ENCODE measurements at regions not wholly inside any gene's neighbourhood (a gene's known extent, or its start where the extent isn't known, plus 50 kb on each side); places are given as distances from the start of the nearest gene placed in this dataset.

- Histone ChIP-seq H3K27me3 (no peaks in the 10 kb centered on the region), H3K36me3 (no peaks in the 10 kb centered on the region), H3K27ac (peak overlapping the region; percentile 24 to 55), H3K4me3 (no peak overlapping the region), H3K9me3 (no peaks in the 10 kb centered on the region), H3K4me1 (peaks cover 23 to 42% of the 10 kb centered on the region in 2 donors)
- TF ChIP-seq, protein P1, sequence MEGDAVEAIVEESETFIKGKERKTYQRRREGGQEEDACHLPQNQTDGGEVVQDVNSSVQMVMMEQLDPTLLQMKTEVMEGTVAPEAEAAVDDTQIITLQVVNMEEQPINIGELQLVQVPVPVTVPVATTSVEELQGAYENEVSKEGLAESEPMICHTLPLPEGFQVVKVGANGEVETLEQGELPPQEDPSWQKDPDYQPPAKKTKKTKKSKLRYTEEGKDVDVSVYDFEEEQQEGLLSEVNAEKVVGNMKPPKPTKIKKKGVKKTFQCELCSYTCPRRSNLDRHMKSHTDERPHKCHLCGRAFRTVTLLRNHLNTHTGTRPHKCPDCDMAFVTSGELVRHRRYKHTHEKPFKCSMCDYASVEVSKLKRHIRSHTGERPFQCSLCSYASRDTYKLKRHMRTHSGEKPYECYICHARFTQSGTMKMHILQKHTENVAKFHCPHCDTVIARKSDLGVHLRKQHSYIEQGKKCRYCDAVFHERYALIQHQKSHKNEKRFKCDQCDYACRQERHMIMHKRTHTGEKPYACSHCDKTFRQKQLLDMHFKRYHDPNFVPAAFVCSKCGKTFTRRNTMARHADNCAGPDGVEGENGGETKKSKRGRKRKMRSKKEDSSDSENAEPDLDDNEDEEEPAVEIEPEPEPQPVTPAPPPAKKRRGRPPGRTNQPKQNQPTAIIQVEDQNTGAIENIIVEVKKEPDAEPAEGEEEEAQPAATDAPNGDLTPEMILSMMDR (IDR thresholded peaks at IDR 0.05), result no peak
- peak; percentile 38 for ATAC-seq
- DNase-seq, result no peak
- intact Hi-C loops (cut with DNase I), result no loop called here
These were observed 421.8 kb upstream of the TBL1XR1 start for GRCh38 chr3:177618873-177619733.

DNA sequence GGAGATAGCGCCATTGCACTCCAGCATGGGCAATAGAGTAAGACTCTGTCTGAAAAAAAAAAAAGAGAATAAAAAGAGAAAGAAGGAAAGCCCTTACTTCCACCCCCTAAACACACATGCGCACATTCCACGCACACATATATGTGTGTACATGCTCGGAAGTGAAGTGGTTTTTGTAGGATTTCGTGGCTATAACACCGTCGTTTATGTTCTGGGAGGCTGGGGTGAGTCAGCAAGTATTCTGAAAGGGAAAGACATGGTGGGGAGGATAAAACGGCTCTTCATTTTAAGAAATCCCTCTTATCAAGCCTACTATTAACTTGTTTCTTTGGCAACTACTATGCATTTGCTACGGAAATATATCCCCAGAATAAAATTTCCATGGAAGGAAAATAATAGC, 422.8 kb upstream of the TBL1XR1 start:
- intact Hi-C loops (cut with DNase I), result no loop called here
- H3K4me3 ChIP-seq, result no peak overlapping the region
- no peaks in the 10 kb centered on the region for H3K9me3 ChIP-seq
- peaks cover 16 to 32% of the 10 kb centered on the region in 2 donors for H3K4me1 ChIP-seq
- H3K36me3 ChIP-seq, result no peaks in the 10 kb centered on the region
- DNase-seq (no peak), ATAC-seq (no peak)
- H3K27me3 ChIP-seq, result no peaks in the 10 kb centered on the region
- TF ChIP-seq, protein P1 (IDR thresholded peaks at IDR 0.05), result no peak
- H3K27ac ChIP-seq, result no peak overlapping the region

DNA sequence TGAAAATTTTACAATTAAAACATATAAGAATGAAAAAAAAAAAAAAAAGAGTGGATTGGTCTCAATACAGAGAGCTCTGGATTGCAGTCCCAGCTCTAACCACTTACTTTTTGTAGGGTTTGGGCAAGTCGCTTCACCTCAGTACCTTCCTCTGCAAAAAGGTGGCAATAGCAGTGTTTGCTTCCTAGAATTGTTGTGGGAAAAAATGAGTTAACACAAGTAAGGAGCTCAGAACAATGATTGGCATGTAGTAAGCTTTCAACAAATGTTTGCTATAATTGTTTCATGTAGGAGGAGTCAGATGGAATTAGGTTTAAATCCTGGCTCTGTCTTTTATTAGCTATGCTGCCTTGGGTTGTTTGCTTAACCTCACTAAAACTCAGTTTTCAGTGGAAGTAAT, 425.2 kb upstream of the TBL1XR1 start:
- H3K27ac ChIP-seq, result no peak overlapping the region
- ATAC-seq, result peak; percentile 27
- H3K36me3 ChIP-seq, result no peaks in the 10 kb centered on the region
- intact Hi-C loops (cut with DNase I), result no loop called here
- no peaks in the 10 kb centered on the region for H3K9me3 ChIP-seq
- DNase-seq, result no peak
- H3K27me3 ChIP-seq, result no peaks in the 10 kb centered on the region
- no peak overlapping the region for H3K4me3 ChIP-seq
- TF ChIP-seq, protein P1 (IDR thresholded peaks at IDR 0.05), result no peak
- peaks cover 12 to 22% of the 10 kb centered on the region in 2 donors for H3K4me1 ChIP-seq

DNA sequence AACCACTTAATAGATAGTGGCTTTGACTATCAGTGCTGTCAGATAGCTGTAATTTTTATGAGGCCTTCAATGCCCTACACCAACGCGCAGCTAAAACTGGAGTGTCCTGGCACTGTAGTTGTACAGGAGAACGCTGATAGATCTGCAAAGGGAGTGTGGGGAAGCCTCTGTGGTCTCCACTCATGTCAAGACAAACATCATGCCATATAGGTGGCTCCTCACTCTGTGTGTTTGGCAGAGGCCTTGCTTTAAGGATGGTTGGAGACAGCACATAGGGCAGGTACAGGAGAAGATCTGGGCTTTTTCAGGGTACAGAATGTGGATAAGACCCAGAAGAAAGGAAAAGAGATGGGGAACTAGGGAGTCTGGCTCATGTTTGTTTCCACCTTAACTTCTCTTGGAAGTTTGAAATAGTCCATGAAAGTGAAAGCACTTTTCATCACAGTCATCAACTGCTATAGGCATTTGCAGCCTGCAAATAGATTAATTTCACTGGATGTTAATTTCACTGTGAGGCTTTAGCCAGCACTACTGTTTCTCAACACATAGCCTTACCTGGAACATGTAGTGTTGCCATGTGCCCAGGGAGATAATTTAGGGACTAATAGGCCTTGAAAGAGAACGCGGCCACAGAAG, 425.8 kb upstream of the TBL1XR1 start:
- ATAC-seq (no peak), DNase-seq (no peak)
- Histone ChIP-seq H3K36me3 (no peaks in the 10 kb centered on the region), H3K9me3 (no peaks in the 10 kb centered on the region), H3K4me3 (no peak overlapping the region), H3K27me3 (no peaks in the 10 kb centered on the region), H3K27ac (no peak overlapping the region), H3K4me1 (peaks cover 12 to 22% of the 10 kb centered on the region in 2 donors)
- intact Hi-C loops (cut with DNase I), result no loop called here
- TF ChIP-seq, protein P1 (IDR thresholded peaks at IDR 0.05), result no peak
